HUES6 (cell line): ENCODE measurements at regions not wholly inside any gene's neighbourhood (a gene's known extent, or its start where the extent isn't known, plus 50 kb on each side); places are given as distances from the start of the nearest gene placed in this dataset.
"Not testable (repeated sequence)": the region's sequence is repeated elsewhere in the genome, so short reads cannot be mapped to it uniquely, and the experiment has no call there.

Source experiments
- H3K27ac ChIP-seq: 2 replicates; pipeline ENCODE4 v1.7.0; 2013; ENCODE audit warnings: low read depth, mild to moderate bottlenecking, low read length, inconsistent platforms
- H3K27me3 ChIP-seq: 2 replicates; pipeline ENCODE4 v1.6.1; 2013; ENCODE audit warnings: low read length; ENCODE audit not compliant: control insufficient read depth, insufficient read depth
- H3K36me3 ChIP-seq: 2 replicates; pipeline ENCODE4 v1.6.1; 2013; ENCODE audit warnings: low read length; ENCODE audit not compliant: control insufficient read depth, insufficient read depth
- H3K4me1 ChIP-seq: 2 replicates; pipeline ENCODE4 v1.6.1; 2013; ENCODE audit warnings: low read length; ENCODE audit not compliant: control insufficient read depth, insufficient read depth
- H3K4me3 ChIP-seq: 2 replicates; pipeline ENCODE4 v1.5.1; 2013; ENCODE audit warnings: low read depth, low read length
- H3K9ac ChIP-seq: one replicate; pipeline ENCODE4 v1.6.1; 2013; ENCODE audit warnings: mild to moderate bottlenecking, low read length
- H3K9me3 ChIP-seq: 2 replicates; pipeline ENCODE4 v1.6.1; 2013; ENCODE audit warnings: low read depth, low read length; ENCODE audit not compliant: control insufficient read depth, insufficient read depth

GRCh38 chr14:25350802-25351201 is 300.9 kb upstream of the STXBP6 start:
- H3K36me3 ChIP-seq: no peaks in the 10 kb centered on the region
- H3K9me3 ChIP-seq: no peaks in the 10 kb centered on the region; the same call in 1 of the 2 replicates
- no peak overlapping the region for H3K4me3 ChIP-seq
- no peak overlapping the region for H3K9ac ChIP-seq
- H3K27ac ChIP-seq: no peak overlapping the region
- no peaks in the 10 kb centered on the region for H3K27me3 ChIP-seq
- H3K4me1 ChIP-seq: no peaks in the 10 kb centered on the region

DNA sequence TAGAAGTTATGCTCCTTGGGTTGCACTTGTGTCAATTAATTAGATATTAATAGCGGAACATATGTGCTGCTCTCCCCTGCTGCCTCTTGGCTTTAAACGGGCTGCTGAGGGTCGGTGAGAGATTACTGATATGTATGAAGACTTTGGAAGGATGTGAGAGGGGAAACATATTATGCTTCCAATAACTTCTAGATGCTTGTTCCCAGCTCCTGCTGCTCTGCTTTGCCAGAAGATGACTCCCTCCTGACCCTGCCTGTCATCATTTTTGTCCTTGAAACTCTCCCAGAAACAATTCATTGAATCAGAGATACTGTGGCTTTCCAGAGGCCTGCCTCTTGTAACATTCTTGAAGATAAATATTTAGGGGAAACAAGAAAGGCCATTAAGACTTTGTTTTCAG is 300.1 kb upstream of the STXBP6 start:
- H3K27me3 ChIP-seq: no peaks in the 10 kb centered on the region
- no peak overlapping the region for H3K9ac ChIP-seq
- no peak overlapping the region for H3K27ac ChIP-seq
- H3K36me3 ChIP-seq: no peaks in the 10 kb centered on the region
- no peak overlapping the region for H3K4me3 ChIP-seq
- peaks cover 1% of the 10 kb centered on the region; the same call in 1 of the 2 replicates for H3K9me3 ChIP-seq
- H3K4me1 ChIP-seq: no peaks in the 10 kb centered on the region

DNA sequence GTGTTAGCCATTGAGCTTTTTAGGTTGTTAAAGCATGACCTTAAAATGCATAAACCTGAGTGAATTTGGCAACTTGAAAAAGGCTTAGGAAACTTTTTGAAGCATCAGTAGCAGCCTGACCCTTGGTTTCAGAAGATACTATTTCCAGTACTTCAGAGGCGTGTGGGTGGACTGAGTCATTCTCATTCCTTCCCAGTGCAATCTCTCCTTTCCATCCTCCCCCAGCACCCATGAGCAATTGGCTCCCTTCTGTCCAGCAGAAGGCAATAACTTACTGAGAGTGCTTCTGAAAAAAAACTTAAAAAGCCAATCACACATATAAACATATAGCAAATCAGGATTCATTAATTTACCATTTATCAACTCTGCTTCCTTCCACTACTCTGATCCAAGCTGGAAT is 299.3 kb upstream of the STXBP6 start:
- Histone ChIP-seq H3K27me3 (no peaks in the 10 kb centered on the region), H3K4me1 (no peaks in the 10 kb centered on the region), H3K9me3 (peaks cover 7% of the 10 kb centered on the region; the same call in 1 of the 2 replicates), H3K4me3 (no peak overlapping the region), H3K9ac (no peak overlapping the region), H3K36me3 (no peaks in the 10 kb centered on the region), H3K27ac (no peak overlapping the region)

DNA sequence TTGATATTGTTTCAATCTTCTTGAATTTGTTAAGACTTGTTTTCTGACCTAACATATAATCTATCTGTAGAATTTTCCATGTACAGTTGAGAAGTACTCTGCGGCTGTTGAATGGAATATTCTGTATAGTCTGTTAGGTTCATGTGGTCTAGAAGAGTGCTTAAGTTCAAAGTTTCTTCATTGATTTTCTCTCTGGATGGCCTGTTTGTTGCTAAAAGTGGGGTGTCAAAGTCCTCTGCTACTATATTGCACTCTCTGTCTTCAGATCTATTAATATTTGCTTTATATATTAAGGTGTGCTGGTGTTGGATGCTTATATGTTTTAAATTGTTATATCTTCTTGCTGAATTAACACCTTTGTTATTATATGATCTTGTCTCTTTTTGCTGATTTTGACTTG is 290.9 kb upstream of the STXBP6 start:
- H3K36me3 ChIP-seq: no peaks in the 10 kb centered on the region
- no peak overlapping the region for H3K27ac ChIP-seq
- H3K9me3 ChIP-seq: peaks cover 17% of the 10 kb centered on the region
- no peak overlapping the region for H3K9ac ChIP-seq
- H3K4me1 ChIP-seq: no peaks in the 10 kb centered on the region
- no peaks in the 10 kb centered on the region for H3K27me3 ChIP-seq
- H3K4me3 ChIP-seq: no peak overlapping the region

- H3K9me3 ChIP-seq: no peaks in the 10 kb centered on the region
- no peaks in the 10 kb centered on the region for H3K4me1 ChIP-seq
- no peaks in the 10 kb centered on the region for H3K36me3 ChIP-seq
- no peak overlapping the region for H3K27ac ChIP-seq
- H3K9ac ChIP-seq: no peak overlapping the region
- H3K27me3 ChIP-seq: no peaks in the 10 kb centered on the region
- no peak overlapping the region for H3K4me3 ChIP-seq
These were observed 272.8 kb upstream of the STXBP6 start for GRCh38 chr14:25322784-25323183.

- not testable (repeated sequence) for H3K4me3 ChIP-seq, H3K27ac ChIP-seq, H3K9me3 ChIP-seq, H3K27me3 ChIP-seq, H3K9ac ChIP-seq, H3K4me1 ChIP-seq, H3K36me3 ChIP-seq
These were observed 266.1 kb upstream of the STXBP6 start for GRCh38 chr14:25316007-25316406.

DNA sequence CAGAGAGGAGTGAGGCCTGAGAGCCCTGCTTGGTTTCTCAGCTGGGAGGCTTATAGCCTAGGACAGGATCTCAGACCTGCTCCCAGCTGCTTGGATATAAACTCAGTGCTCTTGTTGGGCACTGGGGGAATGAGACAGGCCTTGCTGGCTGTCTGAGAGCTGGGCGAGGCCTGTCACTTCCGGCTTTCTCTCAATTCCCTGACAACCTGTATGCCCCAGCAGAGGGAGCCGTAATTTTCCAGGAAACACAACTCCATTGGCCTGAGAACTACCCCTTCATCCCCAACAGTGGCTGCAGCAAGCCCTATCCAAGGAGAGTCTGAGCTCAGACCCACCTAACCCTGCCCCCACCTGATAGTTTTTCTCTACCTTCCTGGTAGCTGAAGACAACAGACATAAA is 258.3 kb upstream of the STXBP6 start:
- Histone ChIP-seq H3K9me3 (no peaks in the 10 kb centered on the region), H3K27me3 (no peaks in the 10 kb centered on the region), H3K27ac (no peak overlapping the region), H3K4me3 (no peak overlapping the region), H3K4me1 (no peaks in the 10 kb centered on the region), H3K9ac (no peak overlapping the region), H3K36me3 (no peaks in the 10 kb centered on the region)

GRCh38 chr14:25303934-25304333 is 254.0 kb upstream of the STXBP6 start:
- Histone ChIP-seq H3K27ac (no peak overlapping the region), H3K4me3 (no peak overlapping the region), H3K27me3 (peaks cover 4% of the 10 kb centered on the region; the same call in 1 of the 2 replicates), H3K9me3 (no peaks in the 10 kb centered on the region), H3K36me3 (no peaks in the 10 kb centered on the region), H3K4me1 (no peaks in the 10 kb centered on the region), H3K9ac (no peak overlapping the region)

DNA sequence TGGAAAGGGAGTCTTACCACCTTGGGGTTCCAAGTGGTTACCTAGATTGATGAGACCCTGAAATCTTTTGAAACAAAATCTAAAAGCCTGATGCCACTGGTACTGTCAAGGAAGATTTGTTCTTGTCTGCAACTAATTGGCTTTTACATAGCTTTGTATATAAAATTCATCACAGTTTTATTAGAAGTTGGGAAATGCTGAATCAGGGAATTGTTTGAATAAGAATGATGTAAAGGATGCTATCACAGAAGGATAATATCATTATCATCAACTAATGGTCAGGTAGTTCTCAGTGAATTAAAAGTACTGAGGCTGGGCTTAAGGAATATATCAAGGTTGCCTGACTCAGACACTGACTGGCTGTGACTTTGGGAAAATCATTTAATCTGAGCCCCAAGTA is 248.3 kb upstream of the STXBP6 start:
- H3K4me1 ChIP-seq: no peaks in the 10 kb centered on the region
- peaks cover 4% of the 10 kb centered on the region; the same call in 1 of the 2 replicates for H3K27me3 ChIP-seq
- no peak overlapping the region for H3K9ac ChIP-seq
- no peaks in the 10 kb centered on the region for H3K9me3 ChIP-seq
- no peaks in the 10 kb centered on the region for H3K36me3 ChIP-seq
- H3K4me3 ChIP-seq: no peak overlapping the region
- H3K27ac ChIP-seq: no peak overlapping the region

DNA sequence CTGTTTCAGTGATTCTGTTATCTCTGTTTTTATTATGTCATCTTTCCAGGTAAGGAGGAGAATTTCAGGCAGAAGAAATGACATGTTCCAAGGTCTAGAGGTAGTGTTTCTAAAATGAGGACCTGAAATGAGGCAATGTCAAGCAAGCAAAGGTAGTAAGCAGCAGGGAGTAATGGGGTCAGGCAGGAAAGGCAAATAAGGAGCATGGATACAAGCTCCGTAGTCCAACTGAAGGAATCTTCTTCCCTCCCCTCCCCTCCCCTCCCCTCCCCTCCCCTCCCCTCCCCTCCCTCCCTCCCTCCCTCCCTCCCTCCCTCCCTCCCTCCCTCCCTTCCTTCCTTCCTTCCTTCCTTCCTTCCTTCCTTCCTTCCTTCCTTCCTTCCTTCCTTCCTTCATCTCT is 240.2 kb upstream of the STXBP6 start:
- H3K4me1 ChIP-seq, H3K36me3 ChIP-seq, H3K27ac ChIP-seq, H3K9ac ChIP-seq, H3K9me3 ChIP-seq, H3K4me3 ChIP-seq, H3K27me3 ChIP-seq: not testable (repeated sequence)

GRCh38 chr14:25274529-25274928 is 224.6 kb upstream of the STXBP6 start:
- H3K4me1 ChIP-seq: no peaks in the 10 kb centered on the region
- H3K4me3 ChIP-seq: no peak overlapping the region
- H3K27ac ChIP-seq: no peak overlapping the region
- no peaks in the 10 kb centered on the region for H3K36me3 ChIP-seq
- H3K9me3 ChIP-seq: no peaks in the 10 kb centered on the region
- H3K27me3 ChIP-seq: no peaks in the 10 kb centered on the region
- H3K9ac ChIP-seq: no peak overlapping the region

DNA sequence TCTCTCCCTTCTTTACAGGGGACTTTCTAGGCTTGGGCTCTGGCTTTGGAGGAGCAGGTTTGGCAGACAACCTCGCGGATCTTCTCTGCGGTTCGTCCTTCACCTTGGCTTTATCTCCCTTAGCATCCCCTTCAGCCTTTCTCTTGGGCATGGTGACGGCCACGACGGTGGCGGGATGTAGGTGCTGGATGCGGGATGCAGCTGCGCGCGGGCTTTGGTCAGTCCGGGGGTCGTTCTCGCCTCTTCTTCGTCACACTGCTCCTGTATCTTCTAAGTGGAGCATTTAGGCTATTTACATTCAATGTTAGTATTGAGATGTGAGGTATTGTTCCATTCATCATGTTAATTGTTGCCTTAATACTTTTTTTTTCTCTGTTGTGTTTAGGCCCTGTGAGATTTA is 217.2 kb upstream of the STXBP6 start:
- Histone ChIP-seq H3K9me3 (no peaks in the 10 kb centered on the region), H3K4me3 (no peak overlapping the region), H3K36me3 (no peaks in the 10 kb centered on the region), H3K27ac (no peak overlapping the region), H3K9ac (no peak overlapping the region), H3K4me1 (no peaks in the 10 kb centered on the region), H3K27me3 (no peaks in the 10 kb centered on the region)
